H1 (cell line): ENCODE measurements at regions not wholly inside any gene's neighbourhood (a gene's known extent, or its start where the extent isn't known, plus 50 kb on each side); places are given as distances from the start of the nearest gene placed in this dataset.

Experiments
- ASH2L ChIP-seq: fragments of 200-600, 300-600 bp; sonication (generic); IDR thresholded peaks from one replicate; pipeline ENCODE4 v1.7.1; 2017; ENCODE audit warnings: low read length
- CHD7 ChIP-seq: fragments of 300-600 bp; sonication (generic); IDR thresholded peaks from 2 replicates; pipeline ENCODE4 v1.7.1; 2012; ENCODE audit warnings: low read length, moderate library complexity, mild to moderate bottlenecking, inconsistent platforms; ENCODE audit not compliant: insufficient replicate concordance
- EGR1 ChIP-seq: IDR thresholded peaks from 2 replicates; pipeline ENCODE4 v1.6.1; 2011; ENCODE audit warnings: low read depth, low read length, borderline replicate concordance
- RAD21 ChIP-seq, 2 experiments: IDR thresholded peaks in 1 of 2; conservative IDR thresholded peaks in 1 of 2; 2 replicates each; pipeline ENCODE4 v1.6.1; 2011; ENCODE audit warnings: low read depth in 2 of 2, low read length in 2 of 2, improper control_type of control experiment in 1 of 2, inconsistent platforms in 1 of 2, mild to moderate bottlenecking in 1 of 2, moderate library complexity in 1 of 2
- TF ChIP-seq, protein P1 (sequence below), 3 experiments: IDR thresholded peaks; 1 replicate in 2 of 3; 2 replicates in 1 of 3; pipeline versions ENCODE4 v1.5.1 to v1.6.1; 2011; ENCODE audit warnings: low read length in 3 of 3, mild to moderate bottlenecking in 3 of 3, inconsistent platforms in 2 of 3, low read depth in 1 of 3, moderate library complexity in 1 of 3; ENCODE audit not compliant: insufficient read depth in 1 of 3; ENCODE audit errors: control extremely low read depth in 1 of 3

DNA sequence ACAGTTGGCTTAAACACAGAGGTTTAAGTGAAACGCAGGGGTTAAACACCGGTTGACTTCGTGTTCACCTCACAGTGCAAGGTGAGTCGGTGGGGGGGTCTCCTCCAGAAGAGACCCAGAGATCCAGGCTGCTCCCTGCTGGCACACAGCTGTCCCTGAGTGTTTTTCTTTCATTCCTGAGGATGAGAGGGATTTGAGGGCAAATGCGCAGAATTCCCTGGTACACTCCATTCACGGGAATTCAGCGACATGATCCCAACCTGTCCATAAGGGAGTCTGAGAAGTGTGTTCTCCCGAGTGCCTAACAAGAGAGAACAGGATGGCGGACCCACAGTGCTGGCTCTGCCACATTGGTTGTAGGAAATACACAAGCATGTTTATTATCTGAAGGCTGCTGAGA, 107.2 kb upstream of the ESRRB start (continued):
- TF ChIP-seq CHD7 (no peak), EGR1 (no peak), RAD21 (IDR thresholded peaks at IDR 0.05 in 1 of 2, conservative IDR thresholded peaks at IDR 0.05 in 1 of 2; ENCODE audit: low read depth in 2 of 2, low read length in 2 of 2) (no peak), ASH2L (no peak)
- TF ChIP-seq, protein P1, sequence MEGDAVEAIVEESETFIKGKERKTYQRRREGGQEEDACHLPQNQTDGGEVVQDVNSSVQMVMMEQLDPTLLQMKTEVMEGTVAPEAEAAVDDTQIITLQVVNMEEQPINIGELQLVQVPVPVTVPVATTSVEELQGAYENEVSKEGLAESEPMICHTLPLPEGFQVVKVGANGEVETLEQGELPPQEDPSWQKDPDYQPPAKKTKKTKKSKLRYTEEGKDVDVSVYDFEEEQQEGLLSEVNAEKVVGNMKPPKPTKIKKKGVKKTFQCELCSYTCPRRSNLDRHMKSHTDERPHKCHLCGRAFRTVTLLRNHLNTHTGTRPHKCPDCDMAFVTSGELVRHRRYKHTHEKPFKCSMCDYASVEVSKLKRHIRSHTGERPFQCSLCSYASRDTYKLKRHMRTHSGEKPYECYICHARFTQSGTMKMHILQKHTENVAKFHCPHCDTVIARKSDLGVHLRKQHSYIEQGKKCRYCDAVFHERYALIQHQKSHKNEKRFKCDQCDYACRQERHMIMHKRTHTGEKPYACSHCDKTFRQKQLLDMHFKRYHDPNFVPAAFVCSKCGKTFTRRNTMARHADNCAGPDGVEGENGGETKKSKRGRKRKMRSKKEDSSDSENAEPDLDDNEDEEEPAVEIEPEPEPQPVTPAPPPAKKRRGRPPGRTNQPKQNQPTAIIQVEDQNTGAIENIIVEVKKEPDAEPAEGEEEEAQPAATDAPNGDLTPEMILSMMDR (IDR thresholded peaks at IDR 0.05; ENCODE audit: control extremely low read depth in 1 of 3, insufficient read depth in 1 of 3, low read depth in 1 of 3, low read length in 3 of 3): no peak
